Gastroesophageal sphincter (tissue), 3 donors: ENCODE measurements at regions not wholly inside any gene's neighbourhood (a gene's known extent, or its start where the extent isn't known, plus 50 kb on each side); places are given as distances from the start of the nearest gene placed in this dataset.

Experiments
- POLR2A ChIP-seq, 2 donors: fragments of 450-650 bp; IDR thresholded peaks; one replicate each; pipeline ENCODE4 v1.6.1; 2017; ENCODE audit warnings: antibody characterized with exemption in 2 of 2, mild to moderate bottlenecking in 2 of 2, moderate library complexity in 1 of 2
- POLR2AphosphoS5 ChIP-seq: sonication (generic); formaldehyde crosslinking; IDR thresholded peaks from one replicate; pipeline ENCODE4 v1.6.1; 2017; ENCODE audit warnings: antibody characterized with exemption
- TF ChIP-seq, protein P1 (sequence below), 4 experiments: fragments of 200-600 bp in 2 of 4; fragments of 450-650 bp in 2 of 4; sonication (generic) in 1 of 4; IDR thresholded peaks; one replicate each; pipeline ENCODE4 v1.5.1; 2017 to 2019; ENCODE audit warnings: antibody characterized with exemption in 4 of 4, mild to moderate bottlenecking in 2 of 4, moderate library complexity in 2 of 4

DNA sequence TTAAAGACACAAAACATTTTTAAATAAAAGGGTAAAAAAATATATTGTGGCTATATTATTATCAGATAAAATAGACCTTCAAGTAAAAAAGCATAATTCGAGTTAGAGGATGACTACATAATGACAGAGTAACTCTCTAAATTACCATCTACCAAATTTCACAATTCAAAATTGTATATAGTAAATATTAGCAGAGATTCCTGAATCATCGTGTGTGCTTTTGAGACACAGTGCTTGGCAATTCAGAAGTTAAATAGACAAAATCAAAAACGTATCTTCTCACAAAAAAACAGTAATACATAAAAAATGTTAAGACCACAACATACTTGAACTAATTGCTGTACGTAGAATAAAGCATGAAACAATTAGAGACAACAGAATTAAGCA lies 110.4 kb downstream of the AHR start:
- no peak for TF ChIP-seq POLR2AphosphoS5
- TF ChIP-seq, protein P1, sequence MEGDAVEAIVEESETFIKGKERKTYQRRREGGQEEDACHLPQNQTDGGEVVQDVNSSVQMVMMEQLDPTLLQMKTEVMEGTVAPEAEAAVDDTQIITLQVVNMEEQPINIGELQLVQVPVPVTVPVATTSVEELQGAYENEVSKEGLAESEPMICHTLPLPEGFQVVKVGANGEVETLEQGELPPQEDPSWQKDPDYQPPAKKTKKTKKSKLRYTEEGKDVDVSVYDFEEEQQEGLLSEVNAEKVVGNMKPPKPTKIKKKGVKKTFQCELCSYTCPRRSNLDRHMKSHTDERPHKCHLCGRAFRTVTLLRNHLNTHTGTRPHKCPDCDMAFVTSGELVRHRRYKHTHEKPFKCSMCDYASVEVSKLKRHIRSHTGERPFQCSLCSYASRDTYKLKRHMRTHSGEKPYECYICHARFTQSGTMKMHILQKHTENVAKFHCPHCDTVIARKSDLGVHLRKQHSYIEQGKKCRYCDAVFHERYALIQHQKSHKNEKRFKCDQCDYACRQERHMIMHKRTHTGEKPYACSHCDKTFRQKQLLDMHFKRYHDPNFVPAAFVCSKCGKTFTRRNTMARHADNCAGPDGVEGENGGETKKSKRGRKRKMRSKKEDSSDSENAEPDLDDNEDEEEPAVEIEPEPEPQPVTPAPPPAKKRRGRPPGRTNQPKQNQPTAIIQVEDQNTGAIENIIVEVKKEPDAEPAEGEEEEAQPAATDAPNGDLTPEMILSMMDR (IDR thresholded peaks at IDR 0.05) = no peak
- TF ChIP-seq POLR2A (IDR thresholded peaks at IDR 0.05) = no peak
